Fibroblast of the conjunctiva (primary cell): ENCODE measurements at regions not wholly inside any gene's neighbourhood (a gene's known extent, or its start where the extent isn't known, plus 50 kb on each side); places are given as distances from the start of the nearest gene placed in this dataset.

Experiments
- DNase-seq: peaks from one replicate; pipeline ENCODE4 v3.0.0-alpha.2; 2010; ENCODE audit warnings: low read depth

DNA sequence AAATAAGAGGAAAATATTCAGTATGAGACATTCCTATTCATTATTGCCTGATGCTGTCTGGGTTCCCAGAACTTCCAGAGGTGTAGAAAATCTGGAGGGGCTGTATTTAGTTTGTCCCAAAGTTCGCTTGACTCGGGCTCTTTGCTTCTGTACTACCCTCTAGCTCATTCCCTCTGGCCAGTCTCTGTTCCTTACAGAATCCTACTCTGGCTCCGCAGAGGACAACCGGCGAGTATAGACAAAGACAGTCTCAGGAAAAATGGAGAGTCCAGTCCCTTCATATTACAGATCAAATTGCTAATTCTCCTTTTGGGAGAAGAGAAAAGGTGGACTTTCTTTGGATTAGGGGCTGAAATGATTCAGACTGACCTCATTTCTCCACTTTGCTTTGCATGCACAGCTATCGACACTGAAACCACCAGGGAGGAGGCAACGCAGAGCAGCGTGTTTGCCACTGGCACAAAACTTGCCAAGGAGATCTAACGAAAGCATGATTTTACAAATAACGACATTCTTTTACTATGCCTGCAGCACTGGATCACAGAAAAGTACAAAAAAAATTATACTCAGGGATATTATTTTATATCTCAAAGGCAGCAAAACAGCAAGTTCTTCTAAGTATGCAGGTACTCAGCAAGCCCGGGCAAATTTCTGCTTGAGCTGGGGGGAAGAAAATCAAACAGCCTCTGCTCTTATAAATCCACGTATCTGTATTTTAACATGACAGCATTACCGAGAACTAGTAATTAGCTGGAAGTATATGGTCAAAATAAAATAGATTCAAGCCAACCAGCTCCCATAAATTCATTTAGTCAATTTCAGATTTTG is 279.7 kb downstream of the NPR3 start:
- DNase-seq, result no peak

DNA sequence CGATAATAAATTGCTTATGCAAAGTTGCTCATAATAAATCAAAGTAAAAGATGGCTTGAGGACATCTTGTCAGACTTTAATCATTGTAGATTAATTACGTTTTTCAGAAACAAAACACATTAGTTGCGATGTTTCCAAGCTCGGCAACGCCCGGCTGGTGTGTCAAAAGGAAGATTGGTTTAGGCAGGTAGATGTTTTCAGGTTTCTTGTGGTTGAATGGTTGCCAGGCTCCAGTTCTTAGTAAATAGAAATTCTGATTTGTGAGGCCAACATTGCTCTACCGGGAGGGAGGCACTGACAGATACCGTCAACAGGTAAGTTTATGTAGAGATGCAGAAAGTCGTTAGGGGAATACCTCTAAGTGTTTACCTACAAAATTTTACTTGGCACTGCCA is 280.3 kb downstream of the NPR3 start:
- DNase-seq, result no peak

DNA sequence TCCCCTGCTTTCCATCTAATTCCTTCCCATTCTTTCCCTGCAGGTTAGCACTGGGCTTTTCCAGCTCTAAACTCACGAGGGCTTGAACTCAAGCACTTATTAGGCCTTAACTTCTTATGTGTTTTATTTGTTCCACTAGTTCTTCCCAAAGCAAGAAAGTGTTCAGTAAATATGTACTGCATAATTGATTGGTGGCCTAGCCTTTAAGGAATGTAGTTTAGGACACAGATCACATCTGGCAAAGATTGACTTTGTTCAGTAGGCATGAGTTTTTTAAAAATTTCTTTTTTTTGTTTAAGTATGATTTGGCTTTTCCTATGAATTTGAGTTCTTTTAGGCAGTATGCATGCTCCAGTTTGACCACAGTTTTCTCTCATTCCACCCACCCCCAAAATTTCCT is 285.2 kb downstream of the NPR3 start:
- no peak for DNase-seq

DNA sequence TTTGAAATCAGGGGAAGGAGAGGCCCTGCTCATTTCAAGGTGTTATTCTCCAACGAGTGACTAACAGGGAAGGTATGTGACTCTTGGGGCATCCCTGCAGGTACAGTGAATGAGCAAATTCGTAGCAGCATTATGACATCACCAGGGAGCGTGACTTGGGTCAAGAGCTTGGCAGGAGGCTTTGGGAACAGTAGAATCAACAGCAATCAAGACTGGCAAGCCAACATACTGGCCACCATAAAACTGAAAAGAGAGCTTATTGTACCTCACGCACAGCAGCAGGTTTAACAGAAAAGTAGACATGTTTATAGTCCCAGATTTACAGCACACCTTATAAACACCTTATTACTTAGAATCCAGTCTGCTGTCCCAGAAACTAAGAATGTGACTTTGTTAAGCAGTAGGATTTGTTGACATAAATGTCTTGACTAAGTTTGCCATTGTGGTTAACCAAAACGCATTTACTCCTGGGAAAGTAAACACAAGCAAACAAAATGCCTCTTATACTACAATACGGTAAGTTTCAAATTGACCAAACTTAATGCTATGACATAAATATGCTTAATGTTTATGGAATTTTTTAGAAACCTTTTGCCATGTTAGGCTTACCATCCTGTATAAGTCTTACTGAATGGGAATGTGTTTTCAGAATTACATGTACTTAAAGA is 297.8 kb downstream of the NPR3 start:
- no peak for DNase-seq

DNA sequence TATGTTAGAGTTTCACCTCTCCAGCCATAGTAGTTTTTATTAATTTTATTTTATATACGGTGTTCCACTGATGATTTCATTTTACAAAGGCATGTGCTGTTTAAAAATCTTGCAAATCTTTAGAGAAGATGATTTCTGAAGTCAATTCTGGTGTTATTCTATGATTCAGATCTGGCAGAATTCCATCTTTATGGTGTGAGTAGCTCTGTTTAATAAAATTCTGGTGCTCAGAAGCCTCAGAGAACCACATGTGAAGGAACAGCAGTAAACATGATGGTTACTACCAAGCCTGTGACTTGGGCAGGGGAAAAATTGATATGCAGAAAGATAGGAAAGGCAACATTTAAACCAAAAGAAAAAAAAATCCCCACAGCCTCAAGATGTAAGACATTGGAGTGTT is 299.7 kb downstream of the NPR3 start:
- peak; percentile 4 for DNase-seq

DNA sequence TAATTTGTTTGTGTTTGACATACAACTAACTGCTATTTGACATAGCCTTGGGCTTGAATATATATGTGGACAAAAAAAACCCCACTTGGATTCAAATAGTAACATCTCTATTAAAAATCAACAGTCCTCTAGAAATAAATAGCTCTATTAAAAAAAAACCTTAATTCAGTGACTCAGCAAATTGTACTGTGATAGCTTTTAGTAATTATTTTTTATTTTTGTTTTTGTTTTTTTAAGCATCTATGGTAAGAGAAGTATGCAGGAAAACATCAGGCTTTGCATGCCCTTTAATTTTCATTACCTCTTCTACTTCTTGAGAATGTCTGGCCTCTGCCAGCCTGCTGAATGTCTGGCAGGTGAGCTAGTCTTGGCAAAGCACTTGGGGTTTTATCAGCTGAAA is 300.7 kb downstream of the NPR3 start:
- DNase-seq, result no peak

DNA sequence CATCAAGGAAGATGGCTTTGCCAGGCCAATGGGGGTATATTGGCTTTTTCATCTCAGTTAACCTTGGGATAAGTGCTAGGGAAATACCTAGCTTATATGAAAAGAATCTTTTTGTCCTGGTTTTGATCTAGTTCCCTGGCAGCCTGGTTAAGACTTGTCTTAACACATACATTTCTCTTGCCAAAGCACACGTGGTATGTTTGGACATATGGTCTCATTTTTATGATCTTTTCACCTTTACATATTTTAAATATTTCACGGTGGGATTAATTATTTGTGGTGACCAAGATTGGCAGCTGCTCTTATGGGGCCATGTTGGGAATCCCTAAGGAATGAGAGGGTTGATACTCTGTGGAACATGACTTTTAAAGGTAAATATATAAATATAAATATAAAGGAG is 312.5 kb downstream of the NPR3 start:
- DNase-seq, result no peak

DNA sequence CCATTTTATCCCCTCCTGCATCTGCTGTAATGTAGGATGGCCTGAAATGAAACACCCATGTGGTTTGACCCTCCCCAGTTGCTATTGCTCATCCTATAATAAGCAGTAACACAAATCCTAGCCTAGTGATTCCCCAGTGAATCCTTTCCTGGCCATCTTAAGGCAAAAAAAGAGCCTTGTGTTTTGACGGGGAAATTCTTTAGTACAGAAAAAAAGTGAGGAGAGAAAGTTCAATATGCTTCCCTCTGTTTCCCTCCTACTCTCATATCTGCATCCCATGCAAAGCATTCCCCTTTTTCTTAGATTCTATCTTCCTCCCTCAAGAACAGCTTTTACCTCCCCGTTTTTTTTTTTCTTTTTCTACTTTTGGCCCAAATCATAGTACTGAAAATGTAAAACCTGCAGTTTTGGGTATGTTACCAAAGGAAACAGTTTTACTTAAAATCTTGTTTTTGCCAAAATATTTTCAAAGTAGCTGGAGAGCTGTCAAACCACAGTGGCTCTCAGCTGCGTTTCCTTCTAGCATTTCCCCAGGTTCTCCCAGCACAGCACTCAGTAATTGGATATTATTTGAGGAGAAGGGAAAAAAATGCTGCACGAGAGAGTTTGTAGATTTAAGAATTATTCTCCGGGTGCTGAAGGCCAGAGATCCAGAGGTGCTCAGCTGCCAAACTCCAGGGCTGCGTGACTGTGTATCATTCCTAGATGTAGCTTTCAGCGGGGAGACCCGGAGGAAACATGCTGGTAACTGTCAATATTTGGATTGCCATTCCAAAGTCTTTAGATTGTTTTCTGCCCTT is 321.4 kb downstream of the NPR3 start:
- DNase-seq, result peak; percentile 33

DNA sequence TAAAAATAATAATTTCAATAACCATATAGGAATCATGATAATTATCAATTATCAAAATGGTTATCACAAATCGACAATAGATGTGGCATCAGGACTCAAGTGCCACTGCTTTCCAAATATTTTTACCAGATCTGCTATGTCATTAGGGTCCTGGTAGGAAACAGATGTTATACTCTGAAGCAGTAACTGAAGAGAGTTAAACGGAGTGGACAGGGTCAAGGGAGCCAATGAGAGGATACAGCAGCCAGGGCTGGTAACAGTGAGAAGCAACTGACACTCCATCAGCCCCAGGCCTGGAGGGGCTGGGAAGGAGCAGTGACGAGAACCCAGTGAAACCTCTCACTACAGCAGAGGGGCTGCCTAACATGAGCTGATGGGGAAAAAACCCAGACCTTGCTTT is 322.4 kb downstream of the NPR3 start:
- no peak for DNase-seq

DNA sequence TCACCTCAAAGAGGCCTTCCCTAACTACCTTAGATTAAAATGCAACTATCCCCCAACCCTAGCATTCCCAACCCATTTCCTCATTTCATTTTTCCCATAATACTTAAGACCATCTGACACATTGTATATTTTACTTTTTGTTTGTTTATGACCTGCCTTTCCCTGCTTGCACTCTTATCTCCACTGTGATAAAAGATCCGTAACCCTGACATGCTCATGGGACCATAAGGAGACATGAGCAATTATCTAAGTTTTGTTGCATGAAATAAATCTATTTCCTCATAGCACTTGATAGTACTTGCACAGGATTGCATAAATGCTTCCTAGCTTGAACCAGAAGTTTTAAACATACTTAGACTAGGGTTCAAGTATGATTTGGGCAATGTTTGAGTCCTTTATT is 323.7 kb downstream of the NPR3 start:
- no peak for DNase-seq

DNA sequence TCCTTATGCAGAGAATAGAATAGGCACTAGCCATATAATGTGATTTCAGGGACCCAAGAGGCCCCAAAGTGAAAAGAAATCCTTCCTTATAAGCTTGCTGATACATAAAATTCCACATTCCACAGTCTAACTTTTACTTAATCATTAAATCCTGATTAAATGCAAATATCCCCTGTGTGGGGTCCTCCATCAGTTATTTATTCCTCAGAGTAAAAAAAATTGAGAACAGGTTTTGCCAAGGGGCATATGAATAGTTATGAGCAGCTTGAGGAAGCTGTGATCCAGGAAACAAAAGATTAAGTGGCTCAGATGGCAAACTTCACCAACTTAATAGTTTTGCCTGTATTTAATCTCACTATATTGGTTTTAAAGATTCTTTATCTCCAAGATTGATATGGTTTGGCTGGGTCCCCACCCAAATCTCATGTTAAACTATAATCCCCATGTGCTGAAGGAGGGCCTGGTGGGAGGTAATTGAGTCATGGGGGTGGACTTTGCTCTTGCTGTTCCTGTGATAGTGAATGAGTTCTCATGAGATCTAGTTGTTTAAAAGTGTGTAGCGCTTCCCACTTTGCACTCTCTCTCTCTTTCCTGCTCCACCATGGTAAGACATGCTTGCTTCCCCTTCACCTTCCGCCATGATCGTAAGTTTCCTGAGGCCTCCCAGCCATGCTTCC is 324.9 kb downstream of the NPR3 start:
- no peak for DNase-seq

DNA sequence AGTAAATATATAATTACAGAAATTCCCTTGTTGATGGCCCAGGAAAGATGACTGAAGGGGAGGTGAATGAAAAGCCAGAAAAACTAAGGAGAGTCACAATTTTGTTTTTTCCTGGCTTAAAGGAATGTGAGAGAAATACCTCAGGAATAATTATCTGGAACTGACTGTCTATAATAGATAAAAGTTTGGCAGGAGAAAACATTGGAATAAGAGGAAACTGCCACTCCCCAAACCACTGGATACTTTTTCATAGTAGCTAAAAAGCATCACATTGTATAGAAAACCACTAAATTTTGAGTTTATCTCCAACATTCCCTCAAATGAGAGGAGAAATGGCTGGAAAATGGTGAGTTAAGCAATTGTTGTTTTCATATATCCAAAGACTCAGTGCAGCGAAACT is 326.0 kb downstream of the NPR3 start:
- no peak for DNase-seq

DNA sequence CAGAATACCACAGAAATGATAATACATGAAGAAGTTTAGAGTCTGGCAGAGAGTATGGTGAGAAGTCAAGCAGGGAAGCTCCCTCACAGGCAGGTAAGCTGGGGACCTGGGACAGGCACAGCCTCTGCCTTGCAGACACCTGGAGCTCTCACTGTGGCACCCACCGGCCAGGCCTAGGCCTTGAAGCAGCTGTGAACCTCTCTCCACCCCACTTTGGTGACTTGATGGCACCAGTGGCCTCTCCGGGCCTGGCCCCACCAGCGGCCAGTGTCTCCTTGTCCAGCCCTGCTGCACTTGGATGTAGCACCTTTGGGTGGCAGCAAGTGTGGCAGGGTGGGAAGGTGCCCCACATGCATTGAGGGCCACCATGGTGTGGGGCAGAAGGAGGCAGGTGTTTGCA is 330.5 kb downstream of the NPR3 start:
- DNase-seq, result no peak

DNA sequence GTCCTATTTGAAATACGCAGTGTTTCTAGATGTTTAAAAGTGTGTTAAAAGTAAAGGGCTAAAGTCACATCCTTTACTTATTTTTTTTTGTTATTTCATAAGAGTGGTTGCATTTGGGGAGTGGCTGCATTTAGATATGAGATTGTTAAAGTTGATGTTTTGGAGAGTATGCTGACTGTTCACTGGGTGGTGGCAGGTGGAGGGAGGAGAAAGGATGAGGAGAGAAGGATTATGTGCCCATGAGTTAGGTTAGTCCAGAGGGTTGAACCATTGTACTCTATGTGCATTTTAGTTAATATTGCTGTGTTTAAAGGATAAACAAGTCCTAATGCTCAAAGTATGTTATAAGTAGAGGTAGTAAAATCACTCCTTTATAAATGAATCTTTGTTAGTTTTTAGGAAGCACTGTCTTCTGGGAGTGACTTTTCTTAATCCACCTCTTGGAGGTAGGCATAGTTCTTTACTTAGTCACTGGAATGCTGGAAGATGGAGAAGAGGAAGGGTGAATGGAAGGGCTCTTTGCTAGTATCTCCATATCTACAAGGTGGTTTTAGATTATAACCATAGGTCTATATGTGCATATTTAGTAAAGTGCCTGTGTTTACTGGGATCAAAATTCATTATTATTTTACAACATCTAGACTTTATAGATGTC is 332.3 kb downstream of the NPR3 start:
- DNase-seq, result no peak

DNA sequence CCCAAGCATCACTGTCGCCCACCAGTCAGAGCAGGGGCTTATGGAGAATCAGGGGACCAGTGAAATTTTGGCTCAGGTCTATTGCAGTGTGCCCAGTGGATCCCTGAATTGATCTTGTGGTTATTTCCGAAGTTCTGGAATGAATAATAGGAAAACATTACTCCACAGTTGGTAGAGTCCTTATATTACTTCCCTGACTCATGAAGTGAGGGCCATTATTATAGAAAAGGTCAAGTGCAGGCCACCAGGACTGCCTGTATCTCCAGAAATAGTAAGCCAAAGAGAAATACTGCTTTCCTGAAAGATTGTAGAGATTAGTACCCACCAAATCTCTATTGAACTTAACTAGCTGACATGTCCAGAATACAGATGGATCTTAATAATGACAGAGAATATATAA is 335.0 kb downstream of the NPR3 start:
- DNase-seq, result no peak

DNA sequence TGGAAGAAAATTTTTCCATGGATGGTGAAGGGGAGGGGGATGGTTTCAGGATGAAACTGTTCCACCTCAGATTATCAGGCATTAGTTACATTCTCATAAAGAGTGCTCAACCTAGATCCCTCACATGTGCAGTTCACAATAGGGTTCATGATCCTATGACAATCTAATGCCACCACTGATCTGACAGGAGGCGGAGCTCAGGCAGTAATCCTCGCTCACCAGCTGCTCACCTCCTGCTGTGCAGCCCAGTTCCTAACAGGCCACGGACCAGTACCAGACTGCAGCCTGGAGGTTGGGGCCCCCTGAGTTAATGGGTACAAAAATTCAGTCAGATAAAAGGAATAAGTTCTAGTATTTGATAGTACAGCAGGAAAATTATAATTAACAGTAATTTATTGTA is 337.2 kb downstream of the NPR3 start:
- DNase-seq, result no peak

DNA sequence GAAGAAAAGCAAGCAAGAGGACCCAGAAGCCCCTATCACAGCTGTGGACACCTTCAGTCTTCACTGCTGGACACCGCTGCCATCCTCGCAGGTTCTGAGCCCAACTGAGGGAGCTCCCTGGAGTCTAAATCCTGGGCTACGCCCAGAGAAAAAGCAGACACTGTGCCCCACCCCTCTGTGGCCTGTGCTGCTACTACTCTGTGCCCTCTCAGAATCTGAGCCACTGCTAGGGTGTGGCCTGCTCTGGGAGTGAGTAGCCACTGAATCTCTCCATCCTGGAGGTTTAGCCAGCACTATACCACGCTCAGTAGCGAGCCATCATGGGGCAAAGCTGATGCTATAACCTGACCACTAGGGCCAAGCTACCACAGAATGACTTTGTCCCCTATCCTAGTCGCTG is 338.2 kb downstream of the NPR3 start:
- DNase-seq, result no peak

DNA sequence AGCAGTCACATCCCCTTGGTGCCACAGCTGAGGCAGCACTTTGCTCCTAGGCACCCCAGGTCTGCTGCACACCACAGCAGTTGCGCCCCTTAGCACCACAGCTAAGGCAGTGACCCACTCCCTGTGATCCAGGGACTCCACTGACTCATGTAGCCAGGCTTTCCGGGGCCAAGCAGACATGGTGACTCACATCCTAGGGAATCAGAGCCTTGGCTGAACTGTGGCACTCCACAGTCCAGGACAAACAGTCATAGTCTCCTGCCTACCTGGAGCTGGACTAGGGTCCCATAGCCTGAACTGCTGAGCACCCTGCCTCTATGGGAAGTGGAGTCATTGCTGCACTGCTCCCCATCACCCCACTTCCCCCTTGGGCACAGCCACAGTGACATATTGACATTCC is 338.7 kb downstream of the NPR3 start:
- peak; percentile 37 for DNase-seq

DNA sequence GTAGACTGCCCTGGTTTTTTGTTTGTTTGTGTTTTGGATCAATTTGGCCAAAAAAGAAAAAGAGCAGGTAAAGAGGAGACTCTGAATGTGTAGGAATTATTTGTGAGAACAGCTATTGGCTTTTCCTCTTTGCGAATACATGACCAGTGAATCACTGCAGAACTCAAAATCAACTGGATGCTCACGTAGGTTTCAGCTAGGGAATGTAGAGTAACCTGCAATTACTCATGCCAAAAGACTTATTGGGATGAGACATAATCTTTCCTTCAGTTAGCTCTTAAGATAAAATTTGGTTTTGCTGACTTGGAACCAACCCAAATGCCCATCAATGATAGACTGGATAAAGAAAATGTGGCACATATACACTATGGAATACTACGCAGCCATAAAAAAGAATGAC is 348.0 kb downstream of the NPR3 start:
- DNase-seq, result no peak

DNA sequence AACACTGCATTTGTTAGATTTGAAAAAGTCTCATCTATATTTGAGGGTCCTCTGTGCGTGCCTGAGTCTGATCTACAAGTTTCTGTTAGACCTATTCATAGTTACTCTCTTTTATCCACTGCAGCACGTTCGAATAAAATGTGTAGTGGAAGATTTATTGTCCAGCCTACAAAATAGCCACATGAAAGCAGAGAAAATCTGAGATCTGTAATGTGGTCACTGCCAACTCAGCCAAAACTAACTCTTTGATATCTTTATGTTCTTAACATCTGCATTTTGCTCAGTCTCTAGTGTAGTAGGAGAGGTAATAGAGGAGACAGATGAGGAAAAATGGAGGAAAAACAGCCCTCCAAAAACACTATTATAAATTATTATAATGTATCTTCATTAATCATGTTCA is 354.0 kb downstream of the NPR3 start:
- no peak for DNase-seq

DNA sequence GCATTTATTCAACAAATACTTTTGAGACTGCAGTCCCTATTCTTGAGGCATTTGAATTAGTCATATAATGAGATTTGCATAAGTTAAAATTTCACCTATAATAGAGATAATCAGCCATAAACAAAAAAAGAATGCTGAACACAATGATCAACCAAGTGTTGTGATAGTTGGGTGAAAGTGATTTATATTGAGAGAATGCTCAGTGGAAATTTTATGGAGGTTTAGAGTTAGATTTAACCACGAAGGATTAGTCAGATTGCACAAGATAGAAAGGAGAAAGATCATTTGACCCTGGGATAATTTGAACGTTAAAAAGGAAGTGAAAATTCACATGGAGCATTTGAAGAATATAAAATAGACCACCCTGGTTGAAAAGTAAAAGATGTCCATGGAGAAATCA is 356.2 kb downstream of the NPR3 start:
- no peak for DNase-seq

DNA sequence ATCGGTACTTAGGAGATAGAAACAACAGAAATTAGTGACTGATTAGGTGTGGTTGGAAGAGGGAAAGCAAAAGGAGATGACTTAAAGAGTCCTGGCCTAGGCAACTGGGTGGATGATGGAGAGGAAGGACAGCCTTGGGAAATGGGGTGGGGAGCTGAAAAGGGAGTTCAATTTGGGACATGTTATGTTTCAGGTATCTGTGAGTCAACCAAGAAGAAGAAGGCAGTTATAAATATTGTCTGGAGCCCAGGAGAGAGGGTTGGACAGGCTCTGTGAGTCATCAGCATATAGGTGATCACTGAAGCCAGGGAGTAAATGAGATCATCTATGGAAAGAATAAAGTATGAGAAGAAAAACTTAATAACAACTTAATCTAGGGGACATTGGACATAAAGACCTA is 357.7 kb downstream of the NPR3 start:
- DNase-seq, result no peak
